ENCODE measurements at regions not wholly inside any gene's neighbourhood (a gene's known extent, or its start where the extent isn't known, plus 50 kb on each side); places are given as distances from the start of the nearest gene placed in this dataset.

- intact Hi-C loops (cut with DNase I) = loop anchor here (10.0 kb wide), 1 partner anchor 328 kb away; the partner anchor contains the start of gene OLFM1
- DNase-seq = no peak
- TF ChIP-seq CTCF (IDR thresholded peaks at IDR 0.05) = no peak
These were observed 66.6 kb upstream of the PPP1R26 start for GRCh38 chr9:135413086-135413375.

DNA sequence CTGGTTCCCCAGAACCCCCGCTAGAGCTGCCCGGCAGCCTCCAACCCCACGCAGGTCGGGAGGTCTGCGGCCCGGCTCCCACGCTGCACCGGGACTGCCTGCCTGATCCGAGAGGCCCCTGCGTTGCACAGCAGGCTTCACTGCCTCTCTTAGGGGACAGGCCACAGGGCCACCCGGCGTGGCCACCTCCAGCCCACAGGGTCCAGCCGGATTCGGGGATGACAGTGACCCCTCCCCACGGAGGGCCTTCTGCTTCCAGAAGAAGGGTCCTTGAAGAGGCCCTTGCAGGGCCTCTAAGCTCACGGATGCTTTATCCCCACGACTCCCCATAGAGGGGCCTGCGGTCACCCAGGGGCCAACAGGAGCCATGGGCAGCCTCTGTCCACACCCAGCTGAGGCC lies 66.1 kb upstream of the PPP1R26 start:
- TF ChIP-seq CTCF (IDR thresholded peaks at IDR 0.05) = no peak
- intact Hi-C loops (cut with DNase I) = loop anchor here (10.0 kb wide), 1 partner anchor 329 kb away; the partner anchor contains the start of gene OLFM1
- H3K9me3 ChIP-seq = no peaks in the 10 kb centered on the region
- no peaks in the 10 kb centered on the region for H3K4me1 ChIP-seq
- peak; percentile 57 for DNase-seq
- no peaks in the 10 kb centered on the region for H3K27me3 ChIP-seq
- ATAC-seq = no peak
- H3K4me3 ChIP-seq = no peak overlapping the region
- H3K36me3 ChIP-seq = no peaks in the 10 kb centered on the region
- H3K27ac ChIP-seq = no peak overlapping the region

More at GRCh38 chr9:135413086-135413375, 66.6 kb upstream of the PPP1R26 start:
- H3K27me3 ChIP-seq = no peaks in the 10 kb centered on the region
- H3K36me3 ChIP-seq = no peaks in the 10 kb centered on the region
- H3K4me3 ChIP-seq = no peak overlapping the region
- H3K4me1 ChIP-seq = no peaks in the 10 kb centered on the region
- H3K9me3 ChIP-seq = no peaks in the 10 kb centered on the region
- H3K27ac ChIP-seq = no peak overlapping the region
- no peak for ATAC-seq

DNA sequence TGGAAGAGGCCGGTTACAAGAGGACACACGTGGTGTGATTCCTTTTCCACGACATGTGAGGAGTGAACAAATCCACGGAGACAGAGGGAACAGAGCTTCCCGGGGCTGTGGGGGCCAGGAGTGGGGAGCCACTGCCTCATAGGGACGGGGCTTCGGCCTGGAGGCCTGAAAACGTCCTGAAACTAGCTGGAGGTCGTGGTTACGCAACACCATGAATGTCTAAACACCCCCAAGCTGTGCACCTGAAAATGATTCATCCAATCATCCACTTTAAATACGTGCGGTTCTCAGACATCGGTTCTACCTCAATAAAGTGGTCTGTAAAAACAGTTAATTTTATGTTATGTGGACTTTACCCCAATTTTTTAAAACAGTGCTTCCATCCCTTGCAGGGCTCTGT lies 65.3 kb upstream of the PPP1R26 start:
- H3K4me3 ChIP-seq = no peak overlapping the region
- TF ChIP-seq CTCF (IDR thresholded peaks at IDR 0.05) = no peak

GRCh38 chr9:135415586-135415985 lies 64.0 kb upstream of the PPP1R26 start:
- Histone ChIP-seq H3K9me3 (no peaks in the 10 kb centered on the region), H3K27ac (no peak overlapping the region), H3K4me3 (no peak overlapping the region), H3K27me3 (no peaks in the 10 kb centered on the region), H3K36me3 (no peaks in the 10 kb centered on the region), H3K4me1 (no peaks in the 10 kb centered on the region)
- no peak for ATAC-seq
- no peak for DNase-seq
- intact Hi-C loops (cut with DNase I) = loop anchor here (10.0 kb wide), 1 partner anchor 331 kb away; the partner anchor contains the start of gene OLFM1
- no peak for TF ChIP-seq CTCF (IDR thresholded peaks at IDR 0.05)

More for the DNA sequence above, 65.3 kb upstream of the PPP1R26 start:
- Histone ChIP-seq H3K27me3 (no peaks in the 10 kb centered on the region), H3K36me3 (no peaks in the 10 kb centered on the region), H3K27ac (no peak overlapping the region), H3K4me1 (no peaks in the 10 kb centered on the region), H3K9me3 (no peaks in the 10 kb centered on the region)
- ATAC-seq (no peak), DNase-seq (no peak)
- intact Hi-C loops (cut with DNase I) = loop anchor here (10.0 kb wide), 1 partner anchor 329 kb away; the partner anchor contains the start of gene OLFM1

DNA sequence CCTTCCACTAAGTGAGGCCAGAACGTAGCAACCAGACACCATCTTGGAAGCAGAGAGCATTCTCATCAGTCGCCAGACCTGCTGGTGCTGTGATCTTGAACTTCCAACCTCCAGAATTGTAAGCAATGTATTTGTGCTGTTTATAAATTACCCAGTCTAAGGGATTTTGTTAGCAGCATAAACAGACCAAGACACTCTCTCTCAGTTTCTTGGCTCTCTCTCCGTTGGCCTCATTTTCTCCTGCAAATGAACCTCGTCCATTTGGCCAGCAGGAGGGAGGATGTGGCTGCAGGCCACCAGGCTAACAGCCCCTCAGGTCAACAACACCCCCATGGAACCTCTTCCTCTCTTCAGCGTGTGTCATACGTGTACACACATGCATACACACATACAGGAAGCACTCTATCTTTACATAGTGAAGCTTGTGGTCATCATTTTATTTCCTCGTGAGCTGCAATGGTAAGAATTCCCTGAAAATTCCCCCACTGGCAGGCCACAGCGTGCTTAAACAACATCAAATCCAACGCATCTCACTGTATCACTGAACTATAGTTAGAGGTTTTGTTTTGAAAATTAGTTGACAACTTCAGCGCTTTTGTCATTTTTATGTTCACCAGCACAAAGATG lies 62.8 kb upstream of the PPP1R26 start:
- TF ChIP-seq CTCF (IDR thresholded peaks at IDR 0.05) = no peak
- Histone ChIP-seq H3K27me3 (no peaks in the 10 kb centered on the region), H3K36me3 (no peaks in the 10 kb centered on the region), H3K9me3 (no peaks in the 10 kb centered on the region), H3K27ac (no peak overlapping the region), H3K4me3 (no peak overlapping the region), H3K4me1 (no peaks in the 10 kb centered on the region)
- intact Hi-C loops (cut with DNase I) = loop anchor here (10.0 kb wide), 1 partner anchor 332 kb away; the partner anchor contains the start of gene OLFM1
- ATAC-seq (no peak), DNase-seq (no peak)
